ENCODE measurements at regions not wholly inside any gene's neighbourhood (a gene's known extent, or its start where the extent isn't known, plus 50 kb on each side); places are given as distances from the start of the nearest gene placed in this dataset.
A peak's percentile ranks its signal among the peaks of the same experiment; 100 is the strongest.

DNA sequence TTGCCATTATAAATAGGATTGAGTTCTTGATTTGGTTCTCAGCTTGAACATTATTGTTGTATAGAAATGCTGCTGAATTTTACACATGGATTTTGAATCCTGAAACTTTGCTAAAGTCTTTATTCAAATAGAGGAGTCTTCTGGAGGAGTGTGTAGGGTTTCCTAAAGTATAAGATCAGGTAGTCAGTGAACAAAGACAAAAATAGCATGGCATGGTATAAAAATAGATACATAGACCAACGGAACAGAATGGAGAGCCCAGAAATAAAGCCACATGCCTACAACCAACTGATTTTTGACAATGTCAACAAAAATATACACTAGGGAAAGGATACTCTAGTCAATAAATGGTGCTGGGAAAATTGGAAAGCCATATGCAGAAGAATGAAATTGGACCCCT is 740.1 kb downstream of the QKI start:
- no peak for DNase-seq (ENCODE audit: low spot score)

DNA sequence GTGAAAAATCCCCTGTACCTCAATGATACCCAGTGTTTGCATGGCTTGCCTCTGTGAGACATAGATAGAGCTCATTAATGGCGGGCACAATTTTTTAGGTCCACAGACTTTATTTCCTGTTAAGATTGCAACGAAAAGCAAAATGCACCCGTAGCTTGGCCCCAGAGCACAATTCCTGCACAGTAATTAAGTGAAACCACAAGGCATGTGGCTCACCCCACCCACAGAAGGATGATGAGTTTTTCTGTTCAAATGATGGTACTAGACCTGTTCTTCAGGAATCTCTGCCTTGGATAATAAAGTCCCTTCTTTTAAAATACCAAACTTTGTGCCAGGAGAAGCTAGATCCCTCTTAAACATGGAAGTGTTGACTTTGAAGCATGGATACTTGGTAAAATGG is 738.1 kb downstream of the QKI start:
- DNase-seq (ENCODE audit: low spot score): no peak

DNA sequence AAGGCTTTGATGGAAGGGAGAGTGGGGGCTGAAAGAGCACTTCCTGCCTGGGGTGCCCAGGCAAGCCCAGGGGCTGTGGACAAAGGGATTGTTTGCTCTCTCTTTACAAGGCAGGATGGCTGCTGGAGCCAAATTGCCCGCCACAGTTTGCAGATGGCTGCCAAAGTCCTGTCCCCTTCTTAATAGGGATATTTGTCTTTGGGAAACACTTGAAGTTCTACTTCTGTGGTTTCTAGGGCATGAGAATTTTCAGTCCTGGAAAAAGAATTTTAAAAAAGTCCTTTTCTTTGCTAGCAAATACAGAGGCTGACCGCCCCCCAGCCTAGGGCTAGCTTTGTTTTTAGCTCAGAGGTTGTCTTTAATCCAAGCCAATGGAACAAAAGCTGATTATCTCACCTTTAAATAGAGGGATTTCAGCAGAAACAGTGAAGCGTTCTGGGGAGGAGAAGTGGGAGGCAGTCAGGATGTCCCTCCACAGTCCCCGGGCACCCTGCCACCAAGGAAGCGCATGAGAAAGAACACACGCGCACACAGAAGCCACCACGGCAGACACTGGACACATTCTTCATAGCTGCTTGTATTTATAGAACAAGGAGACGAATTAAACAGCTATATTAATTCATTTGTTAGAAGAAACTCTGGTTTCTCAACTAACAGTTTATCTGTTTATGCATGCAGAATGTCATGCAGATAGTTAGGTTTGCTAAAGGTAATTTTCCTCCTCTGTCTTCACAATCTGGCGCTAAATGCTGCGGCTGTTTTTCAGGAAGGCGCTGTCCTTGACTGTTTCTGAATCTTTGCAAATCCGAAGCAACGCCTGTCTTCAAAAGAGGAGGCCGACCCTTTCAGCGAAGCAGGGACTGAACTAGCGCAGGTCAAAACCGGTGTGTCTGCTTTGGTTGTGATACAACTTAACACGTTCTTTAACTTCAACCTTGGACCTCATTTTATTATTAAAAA is 736.9 kb downstream of the QKI start:
- DNase-seq (ENCODE audit: low spot score): peak; percentile 74

- DNase-seq (ENCODE audit: low spot score): no peak
These were observed 735.7 kb downstream of the QKI start for GRCh38 chr6:164150232-164150631.

DNA sequence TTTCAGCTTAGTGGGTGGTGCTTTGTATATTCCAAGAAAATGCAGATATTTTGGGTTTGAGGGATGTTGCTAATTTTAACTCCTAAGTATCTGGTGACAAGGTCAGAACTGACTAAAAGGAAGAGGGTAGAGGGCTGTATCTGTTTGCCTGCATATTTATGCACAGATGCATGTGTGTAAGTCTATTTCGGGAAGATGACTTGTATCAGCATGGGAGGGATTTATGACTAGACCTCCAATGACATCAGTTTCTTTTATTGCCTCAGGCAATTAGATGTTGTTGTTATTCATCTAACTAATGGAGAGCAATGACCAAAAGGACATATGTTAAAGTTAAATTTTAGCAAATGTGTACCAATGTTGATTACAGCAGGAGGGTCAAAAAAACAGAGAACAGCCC is 734.3 kb downstream of the QKI start:
- no peak for DNase-seq (ENCODE audit: low spot score)

GRCh38 chr6:164144316-164144715 is 729.8 kb downstream of the QKI start:
- DNase-seq (ENCODE audit: low spot score): no peak

DNA sequence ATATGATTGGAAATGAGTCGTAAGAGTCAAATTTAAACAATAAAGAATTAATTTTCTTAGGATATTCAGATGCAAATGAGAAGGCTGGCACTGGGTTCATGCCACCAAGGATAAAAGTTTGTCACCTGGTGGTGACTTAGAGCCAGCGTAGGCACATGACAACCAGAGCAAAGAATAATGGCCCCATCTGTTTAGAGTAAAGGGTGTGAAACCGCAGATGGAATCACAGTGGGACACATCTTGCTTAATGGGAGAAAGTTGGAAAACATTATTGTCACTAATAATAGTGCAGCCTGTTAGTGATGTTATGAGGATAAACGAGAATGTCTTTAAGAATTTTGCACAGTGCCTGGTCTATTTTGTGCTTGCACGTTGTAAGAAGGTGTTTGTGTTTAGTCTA is 727.8 kb downstream of the QKI start:
- DNase-seq (ENCODE audit: low spot score): no peak

GRCh38 chr6:164135511-164136132 is 721.1 kb downstream of the QKI start:
- no peak for DNase-seq (ENCODE audit: low spot score)

- no peak for DNase-seq (ENCODE audit: low spot score)
These were observed 718.6 kb downstream of the QKI start for GRCh38 chr6:164133095-164133494.

- DNase-seq (ENCODE audit: low spot score): no peak
These were observed 716.1 kb downstream of the QKI start for GRCh38 chr6:164130585-164130984.

DNA sequence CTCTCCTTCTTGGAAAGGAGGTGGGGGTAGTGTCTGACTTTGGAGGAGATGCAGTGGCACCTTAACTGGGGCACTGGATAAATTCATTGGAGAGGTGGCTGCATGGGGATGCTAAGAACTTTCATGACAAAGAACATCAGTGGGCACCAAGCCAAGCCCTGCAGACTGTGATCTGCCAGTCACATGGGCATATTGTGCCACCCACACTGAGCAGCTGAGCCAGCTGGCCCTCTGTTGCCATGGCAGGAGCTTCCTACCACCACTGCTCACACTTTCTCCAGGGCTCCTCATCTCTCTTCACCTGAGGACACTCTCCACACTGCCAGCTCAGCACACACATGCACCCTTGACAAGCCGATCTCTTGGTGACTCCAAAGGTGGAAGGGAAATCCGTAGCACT is 715.6 kb downstream of the QKI start:
- DNase-seq (ENCODE audit: low spot score): no peak

GRCh38 chr6:164129218-164129617 is 714.7 kb downstream of the QKI start:
- no peak for DNase-seq (ENCODE audit: low spot score)

GRCh38 chr6:164128101-164128500 is 713.6 kb downstream of the QKI start:
- no peak for DNase-seq (ENCODE audit: low spot score)

- DNase-seq (ENCODE audit: low spot score): no peak
These were observed 710.5 kb downstream of the QKI start for GRCh38 chr6:164124986-164125385.

GRCh38 chr6:164124473-164124872 is 710.0 kb downstream of the QKI start:
- DNase-seq (ENCODE audit: low spot score): no peak

DNA sequence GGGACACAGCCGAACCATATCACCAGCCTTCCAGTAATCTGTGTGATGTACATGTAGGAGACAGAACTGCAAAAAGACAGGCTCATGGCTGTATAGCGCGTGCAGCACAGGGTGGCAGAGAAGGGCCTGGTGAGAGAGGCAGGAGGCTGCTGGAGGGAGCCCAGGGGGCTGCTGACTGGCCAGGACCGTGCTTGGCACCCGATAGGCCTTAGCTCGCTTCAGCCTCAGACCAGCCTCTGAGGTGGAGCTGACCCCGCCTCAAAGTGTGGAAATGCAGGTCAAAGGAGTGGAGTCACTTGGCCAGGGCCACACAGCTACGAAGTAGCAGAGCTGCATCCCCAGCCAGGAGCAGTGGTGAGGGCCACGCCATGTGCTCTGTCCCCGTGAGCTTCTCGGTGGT is 707.6 kb downstream of the QKI start:
- DNase-seq (ENCODE audit: low spot score): no peak

GRCh38 chr6:164121527-164121926 is 707.0 kb downstream of the QKI start:
- DNase-seq (ENCODE audit: low spot score): no peak

- DNase-seq (ENCODE audit: low spot score): no peak
These were observed 700.1 kb downstream of the QKI start for GRCh38 chr6:164114651-164115050.

GRCh38 chr6:164114051-164114450 is 699.5 kb downstream of the QKI start:
- no peak for DNase-seq (ENCODE audit: low spot score)

- DNase-seq (ENCODE audit: low spot score): no peak
These were observed 699.1 kb downstream of the QKI start for GRCh38 chr6:164113637-164114036.

DNA sequence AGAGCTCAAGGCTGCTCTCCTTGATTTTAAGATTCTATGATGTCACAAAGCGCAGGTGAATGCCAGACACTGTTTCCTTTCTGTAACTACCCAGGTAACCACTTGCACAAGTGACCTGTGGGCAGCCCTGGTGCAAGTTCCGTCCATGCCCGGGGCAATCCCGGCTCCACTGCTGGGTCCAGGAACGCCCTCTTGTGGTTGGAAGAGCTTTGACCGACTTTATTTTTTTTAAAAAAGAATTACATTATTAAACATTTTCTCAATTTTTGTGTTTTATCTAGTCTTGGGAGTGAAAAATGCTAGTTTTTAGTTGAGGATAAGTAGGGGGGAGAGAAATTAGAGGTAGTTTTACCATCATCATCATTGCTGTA is 695.2 kb downstream of the QKI start:
- no peak for DNase-seq (ENCODE audit: low spot score)

DNA sequence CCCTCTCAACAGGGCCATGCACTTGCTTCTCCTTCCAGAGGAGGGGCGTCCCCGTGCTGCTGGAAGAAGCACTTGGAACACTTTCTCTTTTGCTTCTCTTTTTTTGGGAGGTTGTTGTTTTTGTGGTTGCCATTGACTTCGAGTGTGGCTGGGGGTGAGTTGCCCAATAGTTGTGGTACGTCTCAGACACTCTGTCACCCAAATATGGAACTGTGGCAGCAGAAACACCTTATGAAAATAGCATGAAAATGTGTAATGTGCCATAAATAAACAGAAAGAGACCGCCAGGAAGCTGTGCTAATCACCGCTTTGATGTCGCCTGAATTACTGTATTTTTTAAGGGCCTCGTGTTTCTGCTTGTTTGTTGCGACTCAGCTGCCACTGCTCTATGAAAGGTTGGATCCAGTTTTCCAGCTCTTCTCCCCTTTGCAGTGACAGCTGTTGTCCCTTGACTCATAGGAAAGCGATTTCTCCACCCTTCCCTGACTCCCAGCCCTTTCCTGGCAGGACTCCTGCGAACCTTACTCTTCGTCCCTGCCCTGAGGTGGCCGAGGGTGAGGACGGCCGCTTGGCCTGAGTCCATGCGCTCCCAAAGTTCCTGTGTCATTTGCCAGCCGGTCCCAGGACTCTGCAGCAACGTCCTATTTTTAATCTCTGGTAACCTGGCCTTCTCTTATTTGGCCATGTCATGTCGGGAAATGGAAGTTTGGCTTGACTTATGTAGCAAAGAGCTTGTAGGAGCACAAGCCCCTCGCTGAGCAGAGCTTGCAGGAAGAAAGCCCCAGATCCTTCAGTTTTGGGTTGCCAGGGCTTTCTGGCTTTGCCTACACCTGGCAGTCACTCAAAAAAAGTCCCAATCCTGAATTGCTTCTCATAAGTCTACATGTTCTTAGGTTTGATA is 694.6 kb downstream of the QKI start:
- no peak for DNase-seq (ENCODE audit: low spot score)

DNA sequence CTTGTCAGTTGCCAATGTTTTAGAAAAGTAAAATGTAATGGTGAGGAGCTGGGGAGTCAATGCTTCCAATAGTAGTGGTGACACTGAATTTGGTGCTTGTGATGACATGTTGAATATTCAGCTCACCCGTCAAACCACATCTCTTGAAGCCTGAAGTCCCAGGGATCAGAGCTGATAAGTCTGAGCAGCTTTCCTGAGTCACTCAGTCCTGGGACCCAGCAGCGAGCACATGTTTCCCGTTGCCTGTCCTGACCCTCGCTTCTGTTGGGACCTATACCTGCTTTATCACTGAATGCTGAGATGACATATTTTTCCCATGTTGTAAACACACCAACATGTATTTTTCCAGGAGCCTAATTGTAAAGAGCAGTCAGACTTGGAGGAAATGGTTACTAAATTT is 693.6 kb downstream of the QKI start:
- DNase-seq (ENCODE audit: low spot score): no peak

Data from putamen (tissue), 1 donor.